Mesothelial cell of epicardium (in vitro differentiated cells): ENCODE measurements at regions not wholly inside any gene's neighbourhood (a gene's known extent, or its start where the extent isn't known, plus 50 kb on each side); places are given as distances from the start of the nearest gene placed in this dataset.

Source experiments
- DNase-seq, 2 experiments: peaks; one replicate each; pipeline ENCODE4 v3.0.0; 2021; ENCODE audit warnings: low spot score in 2 of 2; ENCODE audit not compliant: unreplicated experiment in 2 of 2
- H3K27ac Mint-ChIP-seq: 2 replicates; pipeline ENCODE4 v1.8.0; 2021; ENCODE audit warnings: mixed read lengths
- H3K27me3 Mint-ChIP-seq: 2 replicates; pipeline ENCODE4 v1.8.0; 2021; ENCODE audit warnings: low read depth, mixed read lengths
- H3K36me3 Mint-ChIP-seq: 2 replicates; pipeline ENCODE4 v1.8.0; 2021; ENCODE audit warnings: mixed read lengths
- H3K4me1 Mint-ChIP-seq: 2 replicates; pipeline ENCODE4 v1.8.0; 2021; ENCODE audit warnings: mixed read lengths
- H3K4me3 Mint-ChIP-seq: 2 replicates; pipeline ENCODE4 v1.8.0; 2021; ENCODE audit warnings: mild to moderate bottlenecking, moderate library complexity, mixed read lengths
- H3K9me3 Mint-ChIP-seq: 2 replicates; pipeline ENCODE4 v1.8.0; 2021; ENCODE audit warnings: mixed read lengths
- TF ChIP-seq, protein P1 (sequence below): fragments of 200-600 bp; sonication (generic); IDR thresholded peaks from one replicate; pipeline ENCODE4 v1.5.0; 2021; ENCODE audit warnings: antibody characterized with exemption; ENCODE audit not compliant: unreplicated experiment

DNA sequence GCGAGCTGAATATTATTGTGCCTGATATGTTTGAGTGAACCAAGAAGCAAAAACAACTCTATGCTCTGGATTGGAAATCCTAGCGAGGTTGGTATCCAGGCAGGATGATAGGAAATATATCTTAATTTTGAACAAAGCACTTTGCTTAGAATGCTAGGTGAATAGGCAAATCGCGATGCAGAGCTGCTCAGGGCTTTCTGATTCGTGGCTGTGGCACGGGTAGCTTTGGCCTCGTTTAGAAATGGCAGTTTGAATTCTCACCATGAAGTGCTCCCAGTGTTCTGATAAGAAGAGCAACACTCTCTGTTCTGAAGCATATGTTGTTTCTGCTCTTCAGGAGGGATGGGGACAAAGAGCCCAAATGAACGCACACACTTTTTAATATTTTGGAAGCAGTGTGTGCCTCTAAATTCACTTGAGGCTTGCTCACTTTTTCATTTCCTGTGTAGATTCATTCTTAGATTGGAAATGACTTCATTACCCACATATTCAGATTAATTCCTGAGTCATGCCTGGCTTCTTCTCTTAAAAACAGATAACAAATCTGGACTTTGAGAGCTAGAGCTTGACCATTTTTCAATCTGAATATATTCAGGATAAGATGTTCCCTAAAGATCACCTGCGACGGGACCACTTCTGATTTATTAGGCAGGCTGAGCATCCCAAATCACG lies 200.9 kb downstream of the RPAP3 start:
- Mint-ChIP-seq H3K27ac (no peak overlapping the region), H3K4me1 (no peaks in the 10 kb centered on the region), H3K27me3 (peaks cover 3% of the 10 kb centered on the region), H3K4me3 (no peak overlapping the region), H3K36me3 (no peaks in the 10 kb centered on the region), H3K9me3 (peaks cover 18% of the 10 kb centered on the region)
- TF ChIP-seq, protein P1, sequence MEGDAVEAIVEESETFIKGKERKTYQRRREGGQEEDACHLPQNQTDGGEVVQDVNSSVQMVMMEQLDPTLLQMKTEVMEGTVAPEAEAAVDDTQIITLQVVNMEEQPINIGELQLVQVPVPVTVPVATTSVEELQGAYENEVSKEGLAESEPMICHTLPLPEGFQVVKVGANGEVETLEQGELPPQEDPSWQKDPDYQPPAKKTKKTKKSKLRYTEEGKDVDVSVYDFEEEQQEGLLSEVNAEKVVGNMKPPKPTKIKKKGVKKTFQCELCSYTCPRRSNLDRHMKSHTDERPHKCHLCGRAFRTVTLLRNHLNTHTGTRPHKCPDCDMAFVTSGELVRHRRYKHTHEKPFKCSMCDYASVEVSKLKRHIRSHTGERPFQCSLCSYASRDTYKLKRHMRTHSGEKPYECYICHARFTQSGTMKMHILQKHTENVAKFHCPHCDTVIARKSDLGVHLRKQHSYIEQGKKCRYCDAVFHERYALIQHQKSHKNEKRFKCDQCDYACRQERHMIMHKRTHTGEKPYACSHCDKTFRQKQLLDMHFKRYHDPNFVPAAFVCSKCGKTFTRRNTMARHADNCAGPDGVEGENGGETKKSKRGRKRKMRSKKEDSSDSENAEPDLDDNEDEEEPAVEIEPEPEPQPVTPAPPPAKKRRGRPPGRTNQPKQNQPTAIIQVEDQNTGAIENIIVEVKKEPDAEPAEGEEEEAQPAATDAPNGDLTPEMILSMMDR: no peak
- DNase-seq: no peak

DNA sequence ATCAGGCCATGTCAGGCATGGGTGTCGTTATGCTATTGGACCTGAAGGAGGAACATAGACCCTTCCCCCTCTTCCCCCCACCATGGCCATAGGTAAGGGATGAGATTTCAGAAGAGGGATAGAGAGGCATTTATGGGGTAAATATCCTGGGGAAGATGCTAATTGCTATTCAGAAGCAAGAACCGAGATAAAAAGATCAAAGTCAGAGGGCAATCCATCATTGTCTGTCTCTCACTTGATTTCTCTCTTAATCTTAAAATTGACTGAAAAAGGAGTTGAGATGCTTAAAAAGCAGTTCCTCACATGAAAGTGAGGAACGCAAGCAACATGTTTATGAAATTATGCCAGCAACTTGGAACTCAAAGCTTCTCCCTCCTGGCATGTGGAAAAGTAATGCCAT lies 212.0 kb downstream of the RPAP3 start:
- Mint-ChIP-seq H3K9me3 (peaks cover 8% of the 10 kb centered on the region), H3K36me3 (no peaks in the 10 kb centered on the region), H3K27me3 (peaks cover 27% of the 10 kb centered on the region), H3K4me3 (no peak overlapping the region), H3K4me1 (no peaks in the 10 kb centered on the region), H3K27ac (no peak overlapping the region)
- TF ChIP-seq, protein P1: no peak
- DNase-seq: no peak

DNA sequence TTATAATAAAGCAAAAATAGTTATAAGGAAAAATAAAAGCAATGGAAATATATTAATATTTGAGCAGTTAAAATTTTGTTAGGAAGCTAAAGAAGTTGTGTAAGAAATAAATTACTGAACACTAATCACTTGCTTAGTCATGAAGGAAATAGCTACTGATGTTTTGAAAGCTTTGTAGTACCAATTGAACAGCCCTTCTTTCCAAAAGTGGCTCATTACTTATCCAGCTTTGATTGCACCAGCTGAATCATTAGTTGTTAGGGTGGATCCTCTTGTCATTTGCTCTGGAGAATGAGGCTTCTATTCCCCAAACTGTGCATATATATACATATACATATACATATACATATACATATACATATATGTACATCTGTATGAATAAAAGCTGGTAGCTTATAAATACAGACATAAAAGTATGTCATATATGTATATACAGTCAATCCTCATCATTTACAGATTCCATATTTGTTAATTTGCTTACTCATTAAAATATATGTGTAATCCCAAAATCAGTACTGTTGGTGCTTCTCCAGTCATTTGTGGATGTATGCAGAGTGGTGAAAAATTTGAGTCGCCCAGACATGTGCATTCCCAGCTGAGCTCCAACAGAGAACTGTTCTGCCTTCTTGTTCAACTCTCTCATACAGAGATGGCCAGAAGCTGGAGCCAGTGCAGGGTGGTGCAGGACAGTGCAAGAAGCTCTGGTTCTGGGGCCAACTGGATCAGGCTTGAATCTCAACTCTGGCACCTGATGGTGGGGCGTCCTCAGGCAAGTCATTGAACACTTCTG lies 214.1 kb downstream of the RPAP3 start:
- TF ChIP-seq, protein P1: no peak
- Mint-ChIP-seq H3K27me3 (peaks cover 27% of the 10 kb centered on the region), H3K36me3 (no peaks in the 10 kb centered on the region), H3K9me3 (peaks cover 10% of the 10 kb centered on the region), H3K4me3 (no peak overlapping the region), H3K27ac (no peak overlapping the region), H3K4me1 (no peaks in the 10 kb centered on the region)
- DNase-seq: no peak

DNA sequence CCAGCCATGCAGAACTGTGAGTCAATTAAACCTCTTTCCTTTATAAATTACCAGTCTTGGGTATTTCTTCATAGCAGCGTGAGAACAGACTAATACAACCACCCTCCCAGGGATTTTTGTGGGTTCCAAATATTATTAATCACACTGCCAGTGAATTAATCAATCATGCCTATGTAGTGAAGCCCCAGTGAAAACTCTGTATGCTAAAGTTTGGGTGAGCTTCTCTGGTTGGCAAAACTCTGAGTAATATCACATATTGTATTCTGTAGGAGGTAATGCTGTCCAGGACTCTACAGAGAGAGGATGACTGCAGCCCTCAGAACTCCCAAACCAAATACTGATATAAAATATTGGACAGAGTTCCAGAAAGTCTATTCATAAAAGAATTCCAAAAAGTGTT lies 216.9 kb downstream of the RPAP3 start:
- Mint-ChIP-seq H3K9me3 (peaks cover 7% of the 10 kb centered on the region), H3K4me1 (no peaks in the 10 kb centered on the region), H3K36me3 (no peaks in the 10 kb centered on the region), H3K27me3 (peaks cover 25% of the 10 kb centered on the region), H3K27ac (no peak overlapping the region), H3K4me3 (no peak overlapping the region)
- TF ChIP-seq, protein P1: no peak
- DNase-seq: no peak

DNA sequence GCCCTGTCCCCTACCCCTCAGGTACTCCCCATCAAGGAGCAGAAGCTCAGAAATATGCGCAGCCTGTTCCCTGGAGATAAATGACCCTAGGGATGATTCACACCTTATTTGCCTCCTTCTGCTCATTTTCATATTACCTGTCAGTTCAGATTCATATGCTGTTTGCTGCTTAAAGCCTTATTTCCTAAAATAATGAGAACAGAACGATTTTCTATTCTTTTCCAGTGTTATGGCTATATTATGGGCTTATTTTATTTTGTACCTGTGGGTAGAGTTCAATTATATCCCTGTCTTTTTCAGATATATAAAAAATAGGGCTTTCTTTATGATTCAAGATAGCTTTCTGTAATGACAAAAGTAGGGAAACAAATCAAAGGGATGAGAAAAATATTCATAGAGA lies 224.8 kb downstream of the RPAP3 start:
- peaks cover 24% of the 10 kb centered on the region for H3K27me3 Mint-ChIP-seq
- no peaks in the 10 kb centered on the region for H3K36me3 Mint-ChIP-seq
- TF ChIP-seq, protein P1: no peak
- H3K27ac Mint-ChIP-seq: no peak overlapping the region
- no peak overlapping the region for H3K4me3 Mint-ChIP-seq
- peaks cover 28% of the 10 kb centered on the region for H3K9me3 Mint-ChIP-seq
- DNase-seq: no peak
- H3K4me1 Mint-ChIP-seq: no peaks in the 10 kb centered on the region
